Retinal pigment epithelial cell (primary cell): ENCODE measurements at regions not wholly inside any gene's neighbourhood (a gene's known extent, or its start where the extent isn't known, plus 50 kb on each side); places are given as distances from the start of the nearest gene placed in this dataset.

Source experiments
- DNase-seq: peaks from one replicate; pipeline ENCODE4 v3.0.0-alpha.2; 2010; ENCODE audit warnings: low read depth
- H3K4me3 ChIP-seq: 2 replicates; pipeline ENCODE4 v1.5.1; 2011; ENCODE audit warnings: mild to moderate bottlenecking, low read length, control low read depth, moderate library complexity
- TF ChIP-seq, protein P1 (sequence below): conservative IDR thresholded peaks from 2 replicates; pipeline ENCODE4 v1.5.1; 2011; ENCODE audit warnings: low read depth, low read length, control low read depth, inconsistent platforms

DNA sequence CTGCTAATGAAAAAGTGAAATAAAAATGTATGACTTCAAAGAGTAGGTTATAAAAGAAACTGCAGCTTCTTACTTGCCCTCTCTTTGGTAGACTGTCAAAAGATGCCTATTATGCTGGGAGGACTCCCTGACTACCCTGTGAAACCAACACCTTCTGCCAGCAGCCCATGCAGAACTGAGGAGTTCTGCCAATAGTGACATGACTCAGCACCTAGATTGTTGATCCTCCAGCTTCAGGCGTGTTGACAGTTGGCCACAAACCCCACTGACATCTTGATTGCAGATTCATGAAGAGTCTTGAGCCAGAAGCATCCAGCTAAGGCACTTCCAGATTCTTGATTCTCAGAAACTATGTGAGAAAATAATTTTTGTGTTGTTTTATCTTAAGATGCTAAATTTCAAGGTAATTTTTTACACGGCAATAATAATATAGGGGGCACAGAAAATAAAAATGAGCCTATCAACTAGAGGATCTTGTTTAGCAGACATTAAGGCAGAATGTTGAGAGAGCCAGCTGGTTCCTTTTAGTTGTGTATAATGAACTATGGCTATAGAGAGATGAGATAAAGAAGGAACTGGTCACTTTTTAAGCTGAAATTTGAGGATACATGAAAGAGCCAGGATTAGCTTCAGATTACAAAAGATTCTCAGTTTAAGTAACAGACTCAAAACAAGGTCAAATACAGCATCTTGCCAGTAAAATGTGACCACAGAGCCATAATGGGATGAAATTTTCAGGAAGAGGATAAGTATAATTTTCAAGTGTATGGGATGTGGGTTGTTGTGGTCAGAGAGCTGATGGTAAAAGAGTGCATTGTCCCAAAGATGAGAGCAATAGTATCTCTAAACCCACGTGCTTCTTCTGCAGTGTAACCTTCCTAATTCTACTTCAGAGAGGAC lies 588.7 kb upstream of the CBLB start:
- DNase-seq, result peak; percentile 12

DNA sequence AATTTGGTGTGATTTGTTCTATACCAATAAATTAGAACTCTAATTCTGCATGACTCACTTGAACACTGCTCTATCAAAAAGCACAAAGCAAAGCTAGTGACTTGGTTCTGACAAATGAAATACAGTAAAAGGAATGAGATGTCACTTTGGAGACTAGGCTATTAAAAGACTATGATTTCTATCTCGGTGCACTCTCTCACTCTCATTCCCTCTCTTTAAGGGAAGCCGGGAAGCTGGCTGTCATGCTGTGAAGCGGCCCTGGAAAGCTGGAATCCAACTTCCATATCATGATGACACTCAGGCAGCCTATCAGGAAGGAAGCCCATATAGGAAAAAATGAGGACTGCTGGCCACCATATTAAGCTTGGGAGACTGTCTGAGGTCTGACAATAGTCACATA lies 590.1 kb upstream of the CBLB start:
- TF ChIP-seq, protein P1, sequence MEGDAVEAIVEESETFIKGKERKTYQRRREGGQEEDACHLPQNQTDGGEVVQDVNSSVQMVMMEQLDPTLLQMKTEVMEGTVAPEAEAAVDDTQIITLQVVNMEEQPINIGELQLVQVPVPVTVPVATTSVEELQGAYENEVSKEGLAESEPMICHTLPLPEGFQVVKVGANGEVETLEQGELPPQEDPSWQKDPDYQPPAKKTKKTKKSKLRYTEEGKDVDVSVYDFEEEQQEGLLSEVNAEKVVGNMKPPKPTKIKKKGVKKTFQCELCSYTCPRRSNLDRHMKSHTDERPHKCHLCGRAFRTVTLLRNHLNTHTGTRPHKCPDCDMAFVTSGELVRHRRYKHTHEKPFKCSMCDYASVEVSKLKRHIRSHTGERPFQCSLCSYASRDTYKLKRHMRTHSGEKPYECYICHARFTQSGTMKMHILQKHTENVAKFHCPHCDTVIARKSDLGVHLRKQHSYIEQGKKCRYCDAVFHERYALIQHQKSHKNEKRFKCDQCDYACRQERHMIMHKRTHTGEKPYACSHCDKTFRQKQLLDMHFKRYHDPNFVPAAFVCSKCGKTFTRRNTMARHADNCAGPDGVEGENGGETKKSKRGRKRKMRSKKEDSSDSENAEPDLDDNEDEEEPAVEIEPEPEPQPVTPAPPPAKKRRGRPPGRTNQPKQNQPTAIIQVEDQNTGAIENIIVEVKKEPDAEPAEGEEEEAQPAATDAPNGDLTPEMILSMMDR, result no peak
- H3K4me3 ChIP-seq, result no peak overlapping the region
- no peak for DNase-seq

More for the DNA sequence above, 588.7 kb upstream of the CBLB start:
- TF ChIP-seq, protein P1, result no peak
- no peak overlapping the region for H3K4me3 ChIP-seq

DNA sequence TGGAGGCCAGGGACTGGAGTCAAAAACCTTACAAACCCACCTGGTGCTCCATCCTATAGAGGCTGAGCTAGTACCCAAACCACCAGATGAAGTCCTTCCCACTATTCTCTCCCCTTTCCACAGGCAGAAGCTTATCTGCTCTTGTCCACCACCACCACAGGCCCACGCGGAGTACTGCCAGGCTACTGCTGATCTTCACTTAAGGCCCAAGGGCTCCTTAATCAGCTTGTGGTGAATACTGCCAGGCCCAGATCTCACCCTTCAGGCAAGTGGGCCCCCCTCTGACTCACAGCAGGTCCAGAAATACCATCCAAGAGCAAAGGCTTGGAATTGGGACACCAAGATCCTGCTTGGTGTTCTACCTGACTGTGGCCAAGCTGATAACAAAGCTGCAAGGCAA lies 598.1 kb upstream of the CBLB start:
- H3K4me3 ChIP-seq, result no peak overlapping the region
- TF ChIP-seq, protein P1, result no peak
- no peak for DNase-seq

DNA sequence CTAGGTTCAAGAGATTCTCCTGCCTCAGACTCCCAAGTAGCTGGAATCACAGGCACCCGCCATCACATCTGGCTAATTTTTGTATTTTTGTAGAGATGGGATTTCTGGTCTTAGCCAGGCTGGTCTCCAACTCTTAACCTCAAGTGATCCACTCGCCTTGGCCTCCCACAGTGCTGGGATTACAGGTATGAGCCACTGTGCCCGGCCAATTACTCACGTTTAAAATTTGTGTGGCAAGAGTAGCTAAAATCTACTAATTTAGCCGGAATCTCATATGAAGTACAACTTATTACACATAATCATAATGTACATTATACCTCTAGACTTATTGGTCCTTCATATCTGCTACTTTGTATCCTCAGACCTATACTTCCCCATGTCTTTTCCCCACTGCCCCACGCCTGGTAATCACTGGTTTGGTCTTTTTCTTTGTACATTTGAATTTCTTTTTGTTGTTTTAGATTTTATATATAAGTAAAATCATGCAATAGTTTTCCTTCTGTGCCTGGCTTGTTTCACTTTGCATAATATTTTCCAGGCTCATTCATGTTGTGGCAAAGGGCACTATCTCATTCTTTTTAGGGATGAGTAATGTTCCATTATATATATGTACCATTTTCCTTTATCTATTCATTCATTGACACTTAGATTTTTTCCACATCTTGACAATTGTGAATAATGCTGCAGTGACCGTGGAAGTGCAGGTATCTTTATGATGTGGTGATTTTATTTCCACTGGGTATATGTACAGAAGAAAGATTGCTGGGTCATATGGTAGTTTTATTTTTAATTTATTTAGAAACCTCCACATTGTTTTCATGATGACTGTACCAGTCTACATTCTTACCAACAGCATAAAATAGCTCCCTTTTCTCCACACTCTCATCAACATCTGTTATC lies 605.0 kb upstream of the CBLB start:
- TF ChIP-seq, protein P1, result no peak
- DNase-seq, result no peak
- no peak overlapping the region for H3K4me3 ChIP-seq

DNA sequence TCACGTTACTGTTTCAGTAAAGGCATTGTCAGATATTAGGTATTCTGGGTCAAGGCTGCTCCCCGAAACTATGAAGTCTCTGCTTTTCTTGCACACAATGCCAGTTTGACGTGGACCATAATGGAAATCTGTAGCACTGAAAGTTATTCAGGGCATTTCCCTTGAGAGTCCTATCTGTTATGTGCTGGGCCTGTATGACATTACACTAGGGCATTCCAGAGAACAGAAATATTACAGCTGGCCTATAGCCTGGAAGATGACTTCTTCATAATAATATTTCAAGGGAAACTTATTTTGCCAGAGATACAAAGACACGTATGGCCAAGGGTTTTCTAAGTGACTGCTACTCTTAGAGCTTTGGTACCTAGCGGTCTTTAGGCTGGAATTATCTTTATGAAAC lies 613.6 kb upstream of the CBLB start:
- no peak overlapping the region for H3K4me3 ChIP-seq
- TF ChIP-seq, protein P1, result no peak
- DNase-seq, result no peak

DNA sequence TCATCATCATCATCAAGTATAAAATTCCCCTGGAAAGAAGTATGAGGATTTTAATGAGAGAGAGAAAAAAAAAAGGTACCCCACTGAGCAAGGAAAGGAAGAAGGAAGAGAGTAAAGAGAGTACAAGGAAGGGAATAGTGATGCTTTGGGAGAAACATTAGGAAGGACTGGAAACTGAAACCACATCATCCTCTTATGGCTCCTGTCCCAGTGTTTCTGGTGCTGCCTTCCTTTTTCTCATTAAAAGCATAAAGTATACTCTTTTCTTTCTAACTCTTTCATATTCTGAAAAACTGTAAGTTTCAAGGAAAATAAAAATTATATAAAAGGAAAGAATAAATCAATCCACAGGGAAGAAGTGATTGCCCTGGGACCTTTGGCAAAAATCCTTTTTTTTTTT lies 616.4 kb upstream of the CBLB start:
- no peak for DNase-seq
- H3K4me3 ChIP-seq, result no peak overlapping the region
- TF ChIP-seq, protein P1, result no peak
